Stomach (tissue), 4 donors: ENCODE measurements at regions not wholly inside any gene's neighbourhood (a gene's known extent, or its start where the extent isn't known, plus 50 kb on each side); places are given as distances from the start of the nearest gene placed in this dataset.

Experiments used
- EP300 ChIP-seq: sonication (generic); formaldehyde crosslinking; IDR thresholded peaks from one replicate; pipeline ENCODE4 v1.6.1; 2017; ENCODE audit warnings: antibody characterized with exemption
- POLR2A ChIP-seq, 4 donors: fragments of 450-650 bp; IDR thresholded peaks; one replicate each; pipeline ENCODE4 v1.6.1; 2016; ENCODE audit warnings: antibody characterized with exemption in 4 of 4, control low read depth in 2 of 4, mild to moderate bottlenecking in 1 of 4, moderate library complexity in 1 of 4
- POLR2AphosphoS5 ChIP-seq, 3 donors: sonication (generic); formaldehyde crosslinking; IDR thresholded peaks; one replicate each; pipeline ENCODE4 v1.6.1; 2016; ENCODE audit warnings: antibody characterized with exemption in 3 of 3
- TF ChIP-seq, protein P1 (sequence below), 7 experiments: fragments of 450-650 bp in 4 of 7; fragments of 200-600 bp in 3 of 7; sonication (generic) in 3 of 7; IDR thresholded peaks; one replicate each; pipeline ENCODE4 v1.5.1; 2016 to 2019; ENCODE audit warnings: antibody characterized with exemption in 7 of 7, control low read depth in 2 of 7, mild to moderate bottlenecking in 1 of 7

GRCh38 chr7:156140896-156141295 lies 328.6 kb upstream of the SHH start:
- TF ChIP-seq, protein P1, sequence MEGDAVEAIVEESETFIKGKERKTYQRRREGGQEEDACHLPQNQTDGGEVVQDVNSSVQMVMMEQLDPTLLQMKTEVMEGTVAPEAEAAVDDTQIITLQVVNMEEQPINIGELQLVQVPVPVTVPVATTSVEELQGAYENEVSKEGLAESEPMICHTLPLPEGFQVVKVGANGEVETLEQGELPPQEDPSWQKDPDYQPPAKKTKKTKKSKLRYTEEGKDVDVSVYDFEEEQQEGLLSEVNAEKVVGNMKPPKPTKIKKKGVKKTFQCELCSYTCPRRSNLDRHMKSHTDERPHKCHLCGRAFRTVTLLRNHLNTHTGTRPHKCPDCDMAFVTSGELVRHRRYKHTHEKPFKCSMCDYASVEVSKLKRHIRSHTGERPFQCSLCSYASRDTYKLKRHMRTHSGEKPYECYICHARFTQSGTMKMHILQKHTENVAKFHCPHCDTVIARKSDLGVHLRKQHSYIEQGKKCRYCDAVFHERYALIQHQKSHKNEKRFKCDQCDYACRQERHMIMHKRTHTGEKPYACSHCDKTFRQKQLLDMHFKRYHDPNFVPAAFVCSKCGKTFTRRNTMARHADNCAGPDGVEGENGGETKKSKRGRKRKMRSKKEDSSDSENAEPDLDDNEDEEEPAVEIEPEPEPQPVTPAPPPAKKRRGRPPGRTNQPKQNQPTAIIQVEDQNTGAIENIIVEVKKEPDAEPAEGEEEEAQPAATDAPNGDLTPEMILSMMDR (IDR thresholded peaks at IDR 0.05) = no peak
- TF ChIP-seq EP300 (no peak), POLR2AphosphoS5 (IDR thresholded peaks at IDR 0.05) (no peak), POLR2A (IDR thresholded peaks at IDR 0.05) (no peak)
